Prostate gland (tissue), 2 donors: ENCODE measurements at regions not wholly inside any gene's neighbourhood (a gene's known extent, or its start where the extent isn't known, plus 50 kb on each side); places are given as distances from the start of the nearest gene placed in this dataset.

ENCODE experiments used
- DNase-seq: peaks from one replicate; pipeline ENCODE4 v3.0.0-alpha.2; 2019; ENCODE audit warnings: low spot score
- H3K27ac ChIP-seq, 2 donors: fragments of 200-600 bp; sonication (generic); 2 replicates each; pipeline ENCODE4 v1.5.1; 2017 to 2019
- H3K27me3 ChIP-seq: fragments of 200-600 bp; sonication (generic); replicated peaks from 2 replicates; pipeline ENCODE4 v1.5.1; 2019; ENCODE audit not compliant: insufficient read depth
- H3K36me3 ChIP-seq, 2 donors: fragments of 200-600 bp; sonication (generic); 1 replicate in 1 of 2; 2 replicates in 1 of 2; pipeline versions ENCODE4 v1.5.1 to v1.8.1; 2017 to 2019
- H3K4me1 ChIP-seq: fragments of 200-600 bp; sonication (generic); replicated peaks from 2 replicates; pipeline ENCODE4 v1.5.1; 2019
- H3K4me3 ChIP-seq, 2 donors: fragments of 200-600 bp; sonication (generic); 2 replicates each; pipeline ENCODE4 v1.5.1; 2017 to 2019
- H3K9me3 ChIP-seq: fragments of 200-600 bp; sonication (generic); 2 replicates; pipeline ENCODE4 v1.5.1; 2017
- POLR2A ChIP-seq: fragments of 450-650 bp; IDR thresholded peaks from one replicate; pipeline ENCODE4 v1.6.1; 2016; ENCODE audit warnings: antibody characterized with exemption, mild to moderate bottlenecking
- POLR2AphosphoS5 ChIP-seq: sonication (generic); formaldehyde crosslinking; IDR thresholded peaks from one replicate; pipeline ENCODE4 v1.6.1; 2017; ENCODE audit warnings: antibody characterized with exemption
- WGBS: methylation state at CpG from one replicate; pipeline ENCODE4 v1.1.5; 2018; 5-methylcytosine and 5-hydroxymethylcytosine counted together
- intact Hi-C: fragments of 100-400 bp; cut with DNase I; formaldehyde crosslinking; loops from one replicate; pipeline ENCODE4 v1.14.2; 2022
- TF ChIP-seq, protein P1 (sequence below), 4 experiments: fragments of 200-600 bp in 2 of 4; fragments of 450-650 bp in 2 of 4; sonication (generic) in 2 of 4; IDR thresholded peaks; 1 replicate in 3 of 4; 2 replicates in 1 of 4; pipeline ENCODE4 v1.5.1; 2016 to 2019; ENCODE audit warnings: antibody characterized with exemption in 4 of 4, mild to moderate bottlenecking in 2 of 4, moderate library complexity in 2 of 4

DNA sequence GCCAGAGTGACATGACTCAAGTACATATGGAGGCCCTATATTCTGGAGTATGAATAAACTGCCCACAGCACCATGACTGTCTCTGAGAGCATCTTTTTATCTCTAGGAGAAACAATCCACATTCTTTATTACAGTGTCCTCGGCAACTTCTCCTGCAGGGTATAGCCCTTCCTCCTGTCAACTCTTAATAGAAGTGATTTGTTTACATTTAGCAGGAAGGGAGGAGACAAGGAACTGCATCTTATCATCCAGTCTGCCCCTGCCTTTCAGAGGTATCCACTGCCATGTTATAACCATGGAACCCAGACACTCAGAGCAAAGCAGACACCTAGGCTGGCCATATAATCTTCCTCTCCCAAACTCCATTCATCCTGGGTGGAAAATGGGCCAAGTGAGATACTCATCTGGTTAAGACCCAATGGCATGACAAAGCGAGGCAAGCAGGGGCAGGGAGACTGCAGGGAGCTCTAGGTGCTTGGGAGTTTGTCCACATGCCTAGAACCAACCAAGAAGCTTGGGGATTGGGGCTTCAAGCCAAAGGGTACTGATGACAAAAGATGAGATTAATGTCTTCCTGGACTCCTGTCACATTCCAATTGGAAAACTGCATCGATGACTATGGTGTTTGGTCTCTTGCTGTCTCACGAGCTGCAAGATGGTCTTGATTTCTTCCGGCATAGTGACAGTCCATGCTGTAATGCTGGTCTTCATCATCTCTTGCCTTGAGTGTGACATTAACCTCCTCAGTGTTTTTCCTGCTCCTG is 620.5 kb upstream of the KLF4 start:
- Histone ChIP-seq H3K9me3 (no peaks in the 10 kb centered on the region), H3K4me1 (no peaks in the 10 kb centered on the region), H3K36me3 (no peaks in the 10 kb centered on the region), H3K27me3 (no peaks in the 10 kb centered on the region), H3K4me3 (no peak overlapping the region), H3K27ac (no peak overlapping the region)
- TF ChIP-seq POLR2AphosphoS5 (no peak), POLR2A (no peak)
- TF ChIP-seq, protein P1, sequence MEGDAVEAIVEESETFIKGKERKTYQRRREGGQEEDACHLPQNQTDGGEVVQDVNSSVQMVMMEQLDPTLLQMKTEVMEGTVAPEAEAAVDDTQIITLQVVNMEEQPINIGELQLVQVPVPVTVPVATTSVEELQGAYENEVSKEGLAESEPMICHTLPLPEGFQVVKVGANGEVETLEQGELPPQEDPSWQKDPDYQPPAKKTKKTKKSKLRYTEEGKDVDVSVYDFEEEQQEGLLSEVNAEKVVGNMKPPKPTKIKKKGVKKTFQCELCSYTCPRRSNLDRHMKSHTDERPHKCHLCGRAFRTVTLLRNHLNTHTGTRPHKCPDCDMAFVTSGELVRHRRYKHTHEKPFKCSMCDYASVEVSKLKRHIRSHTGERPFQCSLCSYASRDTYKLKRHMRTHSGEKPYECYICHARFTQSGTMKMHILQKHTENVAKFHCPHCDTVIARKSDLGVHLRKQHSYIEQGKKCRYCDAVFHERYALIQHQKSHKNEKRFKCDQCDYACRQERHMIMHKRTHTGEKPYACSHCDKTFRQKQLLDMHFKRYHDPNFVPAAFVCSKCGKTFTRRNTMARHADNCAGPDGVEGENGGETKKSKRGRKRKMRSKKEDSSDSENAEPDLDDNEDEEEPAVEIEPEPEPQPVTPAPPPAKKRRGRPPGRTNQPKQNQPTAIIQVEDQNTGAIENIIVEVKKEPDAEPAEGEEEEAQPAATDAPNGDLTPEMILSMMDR (IDR thresholded peaks at IDR 0.05) = no peak
- WGBS = 84% methylated on average over 5 of the region's 5 CpGs
- intact Hi-C loops = no loop called here
- DNase-seq = no peak

DNA sequence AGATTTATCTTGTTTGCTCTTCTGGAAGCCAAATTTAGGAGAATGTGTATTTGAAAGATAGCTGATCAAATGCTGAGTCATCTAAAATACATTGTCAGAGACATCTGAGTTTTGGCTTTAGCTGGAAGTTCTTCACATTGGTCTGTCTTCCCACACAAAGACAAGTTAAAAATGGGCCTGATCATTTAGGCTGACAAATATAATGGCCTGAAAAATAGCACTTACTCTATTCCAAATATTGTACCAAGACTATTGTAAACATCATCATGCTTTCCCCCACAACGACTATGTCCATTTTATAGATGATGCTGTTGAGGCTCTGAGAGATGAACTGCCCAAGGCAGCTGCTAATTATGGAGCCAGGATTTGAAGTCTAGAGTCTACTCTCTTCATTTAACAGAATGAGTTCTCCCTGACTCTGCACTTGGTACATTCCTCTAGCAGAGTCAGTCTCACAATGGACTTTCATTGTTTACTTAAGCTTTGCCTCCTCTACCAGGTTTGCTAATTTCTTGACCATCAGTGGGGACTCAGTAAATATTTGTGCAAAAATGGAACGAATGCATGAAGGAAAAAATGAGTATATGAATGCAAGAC is 619.4 kb upstream of the KLF4 start:
- intact Hi-C loops = no loop called here

GRCh38 chr9:108108280-108108851 is 618.8 kb upstream of the KLF4 start:
- Histone ChIP-seq H3K9me3 (no peaks in the 10 kb centered on the region), H3K27ac (no peak overlapping the region), H3K4me1 (no peaks in the 10 kb centered on the region), H3K36me3 (no peaks in the 10 kb centered on the region), H3K4me3 (no peak overlapping the region), H3K27me3 (no peaks in the 10 kb centered on the region)
- WGBS = 25% methylated on average over 4 of the region's 4 CpGs
- DNase-seq = no peak
- TF ChIP-seq POLR2AphosphoS5 (no peak), POLR2A (no peak)
- TF ChIP-seq, protein P1 (IDR thresholded peaks at IDR 0.05) = no peak
- intact Hi-C loops = no loop called here

More for the DNA sequence above, 619.4 kb upstream of the KLF4 start:
- Histone ChIP-seq H3K27ac (no peak overlapping the region), H3K9me3 (no peaks in the 10 kb centered on the region), H3K27me3 (no peaks in the 10 kb centered on the region), H3K4me3 (no peak overlapping the region), H3K4me1 (no peaks in the 10 kb centered on the region), H3K36me3 (no peaks in the 10 kb centered on the region)
- WGBS = 58% methylated on average over 2 of the region's 2 CpGs
- DNase-seq = no peak
- TF ChIP-seq POLR2AphosphoS5 = no peak
- no peak for TF ChIP-seq POLR2A
- TF ChIP-seq, protein P1 (IDR thresholded peaks at IDR 0.05) = no peak

- no peaks in the 10 kb centered on the region for H3K27me3 ChIP-seq
- intact Hi-C loops = no loop called here
- H3K4me3 ChIP-seq = no peak overlapping the region
- DNase-seq = no peak
- WGBS = 69% methylated on average over 5 of the region's 5 CpGs
- H3K27ac ChIP-seq = no peak overlapping the region
- TF ChIP-seq POLR2A = no peak
- no peak for TF ChIP-seq POLR2AphosphoS5
- TF ChIP-seq, protein P1 (IDR thresholded peaks at IDR 0.05) = no peak
- no peaks in the 10 kb centered on the region for H3K36me3 ChIP-seq
- H3K4me1 ChIP-seq = no peaks in the 10 kb centered on the region
- no peaks in the 10 kb centered on the region for H3K9me3 ChIP-seq
These were observed 616.3 kb upstream of the KLF4 start for GRCh38 chr9:108105885-108106284.
